Astrocyte (in vitro differentiated cells and primary cell): ENCODE measurements at regions not wholly inside any gene's neighbourhood (a gene's known extent, or its start where the extent isn't known, plus 50 kb on each side); places are given as distances from the start of the nearest gene placed in this dataset.
"Not testable (repeated sequence)": the region's sequence is repeated elsewhere in the genome, so short reads cannot be mapped to it uniquely, and the experiment has no call there.

Source experiments
- DNase-seq: peaks from one replicate; pipeline ENCODE4 v3.0.0-alpha.2; 2010; ENCODE audit warnings: low read depth
- FAIRE-seq: peaks from 2 replicates; lab custom pipeline; 2011; peaks lifted over from hg19 to GRCh38; lab: Jason Lieb, UNC
- H2AFZ ChIP-seq: 2 replicates; pipeline ENCODE4 v1.6.0; 2012; ENCODE audit warnings: low read depth, low read length, inconsistent platforms
- H3K27ac ChIP-seq: 2 replicates; pipeline ENCODE4 v1.5.1; 2011; ENCODE audit warnings: low read depth, low read length, inconsistent platforms
- H3K27me3 ChIP-seq: 2 replicates; pipeline ENCODE4 v1.6.0; 2011; ENCODE audit warnings: low read length, inconsistent platforms; ENCODE audit not compliant: insufficient read depth
- H3K36me3 ChIP-seq: 2 replicates; pipeline ENCODE4 v1.5.1; 2011; ENCODE audit warnings: low read length, inconsistent platforms; ENCODE audit not compliant: insufficient read depth
- H3K4me1 ChIP-seq: 2 replicates; pipeline ENCODE4 v1.5.1; 2011; ENCODE audit warnings: low read length, inconsistent platforms; ENCODE audit not compliant: insufficient read depth
- H3K4me2 ChIP-seq: 2 replicates; pipeline ENCODE4 v1.6.0; 2012; ENCODE audit warnings: low read length, inconsistent platforms
- H3K4me3 ChIP-seq: 2 replicates; pipeline ENCODE4 v1.5.1; 2011; ENCODE audit warnings: low read depth, mild to moderate bottlenecking, low read length, inconsistent platforms; ENCODE audit not compliant: insufficient read depth
- H3K79me2 ChIP-seq: 2 replicates; pipeline ENCODE4 v1.6.0; 2012; ENCODE audit warnings: mild to moderate bottlenecking, low read length, inconsistent platforms; ENCODE audit not compliant: insufficient read depth
- H3K9ac ChIP-seq: 2 replicates; pipeline ENCODE4 v1.6.0; 2012; ENCODE audit warnings: mild to moderate bottlenecking, low read length, inconsistent platforms
- H3K9me3 ChIP-seq: 2 replicates; pipeline ENCODE4 v1.5.1; 2012; ENCODE audit warnings: low read depth, mild to moderate bottlenecking, low read length, inconsistent platforms; ENCODE audit not compliant: insufficient read depth
- H4K20me1 ChIP-seq: 2 replicates; pipeline ENCODE4 v1.6.0; 2012; ENCODE audit warnings: low read length, inconsistent platforms; ENCODE audit not compliant: insufficient read depth
- H3K27ac Mint-ChIP-seq: one replicate; pipeline ENCODE4 v1.8.0; 2021; ENCODE audit warnings: mild to moderate bottlenecking, mixed read lengths; ENCODE audit not compliant: unreplicated experiment
- H3K27me3 Mint-ChIP-seq: one replicate; pipeline ENCODE4 v1.8.0; 2021; ENCODE audit warnings: low read depth, mixed read lengths; ENCODE audit not compliant: unreplicated experiment
- H3K36me3 Mint-ChIP-seq: one replicate; pipeline ENCODE4 v1.8.0; 2021; ENCODE audit warnings: low read depth, mixed read lengths; ENCODE audit not compliant: unreplicated experiment
- H3K4me1 Mint-ChIP-seq: one replicate; pipeline ENCODE4 v1.8.0; 2021; ENCODE audit warnings: low read depth, mixed read lengths; ENCODE audit not compliant: unreplicated experiment
- H3K4me3 Mint-ChIP-seq: one replicate; pipeline ENCODE4 v1.8.0; 2021; ENCODE audit warnings: mild to moderate bottlenecking, moderate library complexity, mixed read lengths; ENCODE audit not compliant: unreplicated experiment
- H3K9me3 Mint-ChIP-seq: one replicate; pipeline ENCODE4 v1.8.0; 2021; ENCODE audit warnings: mild to moderate bottlenecking, mixed read lengths; ENCODE audit not compliant: unreplicated experiment
- EZH2 ChIP-seq: IDR thresholded peaks from 2 replicates; pipeline ENCODE4 v1.6.1; 2012; ENCODE audit warnings: mild to moderate bottlenecking, low read length, inconsistent platforms; ENCODE audit not compliant: insufficient read depth
- TF ChIP-seq, protein P1 (sequence below): IDR thresholded peaks from 2 replicates; pipeline ENCODE4 v1.5.1; 2011; ENCODE audit warnings: low read depth, mild to moderate bottlenecking, inconsistent platforms, low read length, moderate library complexity; ENCODE audit not compliant: insufficient read depth

GRCh38 chr17:21756856-21757619 is 64.7 kb downstream of the KCNJ18 start:
- no peaks in the 10 kb centered on the region for H3K36me3 ChIP-seq
- no peak overlapping the region for H3K4me2 ChIP-seq
- Mint-ChIP-seq H3K4me1 (no peaks in the 10 kb centered on the region), H3K4me3 (no peak overlapping the region), H3K27me3 (no peaks in the 10 kb centered on the region), H3K36me3 (no peaks in the 10 kb centered on the region), H3K9me3 (peaks cover 4% of the 10 kb centered on the region), H3K27ac (no peak overlapping the region)
- H4K20me1 ChIP-seq = no peaks in the 10 kb centered on the region
- no peak overlapping the region for H3K27ac ChIP-seq
- H2AFZ ChIP-seq = no peak overlapping the region
- TF ChIP-seq EZH2 = no peak
- TF ChIP-seq, protein P1, sequence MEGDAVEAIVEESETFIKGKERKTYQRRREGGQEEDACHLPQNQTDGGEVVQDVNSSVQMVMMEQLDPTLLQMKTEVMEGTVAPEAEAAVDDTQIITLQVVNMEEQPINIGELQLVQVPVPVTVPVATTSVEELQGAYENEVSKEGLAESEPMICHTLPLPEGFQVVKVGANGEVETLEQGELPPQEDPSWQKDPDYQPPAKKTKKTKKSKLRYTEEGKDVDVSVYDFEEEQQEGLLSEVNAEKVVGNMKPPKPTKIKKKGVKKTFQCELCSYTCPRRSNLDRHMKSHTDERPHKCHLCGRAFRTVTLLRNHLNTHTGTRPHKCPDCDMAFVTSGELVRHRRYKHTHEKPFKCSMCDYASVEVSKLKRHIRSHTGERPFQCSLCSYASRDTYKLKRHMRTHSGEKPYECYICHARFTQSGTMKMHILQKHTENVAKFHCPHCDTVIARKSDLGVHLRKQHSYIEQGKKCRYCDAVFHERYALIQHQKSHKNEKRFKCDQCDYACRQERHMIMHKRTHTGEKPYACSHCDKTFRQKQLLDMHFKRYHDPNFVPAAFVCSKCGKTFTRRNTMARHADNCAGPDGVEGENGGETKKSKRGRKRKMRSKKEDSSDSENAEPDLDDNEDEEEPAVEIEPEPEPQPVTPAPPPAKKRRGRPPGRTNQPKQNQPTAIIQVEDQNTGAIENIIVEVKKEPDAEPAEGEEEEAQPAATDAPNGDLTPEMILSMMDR = no peak
- H3K9ac ChIP-seq = no peak overlapping the region
- no peaks in the 10 kb centered on the region for H3K79me2 ChIP-seq
- no peaks in the 10 kb centered on the region for H3K27me3 ChIP-seq
- H3K4me3 ChIP-seq = no peak overlapping the region
- peaks cover 4% of the 10 kb centered on the region for H3K9me3 ChIP-seq
- no peaks in the 10 kb centered on the region for H3K4me1 ChIP-seq
- FAIRE-seq (no peak), DNase-seq (no peak)

- H3K36me3 Mint-ChIP-seq, H3K4me2 ChIP-seq, H3K27me3 ChIP-seq, H4K20me1 ChIP-seq, H3K27me3 Mint-ChIP-seq, H3K36me3 ChIP-seq, H3K9ac ChIP-seq, H3K9me3 Mint-ChIP-seq, H3K4me1 ChIP-seq, H3K9me3 ChIP-seq, H3K79me2 ChIP-seq, H3K4me3 ChIP-seq, H3K27ac Mint-ChIP-seq, H3K4me3 Mint-ChIP-seq, H3K27ac ChIP-seq, H3K4me1 Mint-ChIP-seq, H2AFZ ChIP-seq, DNase-seq, FAIRE-seq: not testable (repeated sequence)
These were observed 67.3 kb downstream of the KCNJ18 start for GRCh38 chr17:21759636-21760035.

DNA sequence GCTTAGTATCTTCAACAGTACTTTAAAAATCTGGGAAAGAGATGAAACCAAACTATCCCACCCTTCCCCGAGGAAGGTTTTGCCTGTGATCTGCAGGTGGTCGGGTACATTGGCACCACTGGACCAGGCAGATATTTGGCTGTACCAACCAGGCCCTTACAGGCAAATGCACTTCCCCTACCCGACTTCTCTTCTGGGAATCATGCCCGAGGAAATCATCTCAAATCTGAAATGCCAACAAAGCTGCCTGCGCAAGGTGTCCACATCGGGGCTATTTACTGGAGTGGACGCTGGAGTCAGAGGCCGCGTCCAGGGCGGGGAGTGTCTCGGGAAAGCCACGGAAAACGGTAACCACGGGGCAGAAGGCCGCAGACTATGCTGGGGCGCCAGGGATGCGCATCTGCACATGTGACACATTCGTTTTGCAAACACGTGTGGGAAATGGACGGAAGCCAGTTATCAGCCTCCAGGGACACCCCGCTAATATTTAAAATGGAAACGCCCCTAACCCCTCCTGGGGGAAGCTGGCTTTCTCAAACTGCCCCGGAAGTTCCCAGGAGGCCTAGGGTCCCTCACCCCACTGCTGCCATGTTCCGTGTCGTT is 71.5 kb downstream of the KCNJ18 start:
- H3K9ac ChIP-seq, H3K9me3 ChIP-seq, H3K4me1 Mint-ChIP-seq, H3K27me3 Mint-ChIP-seq, H3K4me3 Mint-ChIP-seq, H3K36me3 Mint-ChIP-seq, DNase-seq, H3K27ac Mint-ChIP-seq, H3K4me3 ChIP-seq, H3K4me2 ChIP-seq, H3K36me3 ChIP-seq, H2AFZ ChIP-seq, H3K27ac ChIP-seq, H4K20me1 ChIP-seq, H3K79me2 ChIP-seq, H3K27me3 ChIP-seq, FAIRE-seq, H3K4me1 ChIP-seq: not testable (repeated sequence)
- H3K9me3 Mint-ChIP-seq = peaks cover 12% of the 10 kb centered on the region

DNA sequence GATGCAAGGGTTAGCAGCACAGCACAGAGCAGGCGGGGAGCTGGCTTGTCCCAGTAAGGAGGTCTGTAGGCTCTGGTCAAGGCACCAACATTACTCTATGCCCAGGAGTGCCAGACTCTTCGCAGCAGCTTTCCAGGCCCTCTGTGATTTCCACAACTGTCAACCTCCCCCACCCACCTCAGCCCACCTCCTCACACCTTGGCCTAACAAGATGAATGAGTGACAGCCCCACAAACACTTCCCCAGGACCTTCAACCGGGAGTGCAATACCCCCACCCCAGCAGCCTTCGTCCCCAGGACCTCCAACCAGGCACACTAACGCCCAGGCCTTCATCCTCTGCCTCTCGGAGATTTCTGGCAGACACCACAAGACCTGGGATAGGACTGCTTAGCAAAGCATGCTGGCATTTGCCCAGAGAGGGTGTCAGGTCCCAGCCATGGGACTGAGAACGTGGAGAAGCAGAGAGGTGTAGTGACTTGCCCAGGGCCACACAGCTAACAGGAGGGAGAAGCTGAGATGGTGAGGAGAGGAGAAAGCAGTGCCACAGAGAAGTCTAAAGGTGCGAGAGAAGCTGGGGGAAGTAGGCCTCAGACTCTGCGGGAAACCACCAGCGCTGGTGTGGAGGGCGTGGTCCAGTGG is 73.4 kb downstream of the KCNJ18 start:
- H3K27me3 ChIP-seq, H3K36me3 Mint-ChIP-seq, H3K27me3 Mint-ChIP-seq, H3K27ac Mint-ChIP-seq, H3K9ac ChIP-seq, H3K79me2 ChIP-seq, FAIRE-seq, H3K4me3 ChIP-seq, H3K36me3 ChIP-seq, H4K20me1 ChIP-seq, H3K4me1 ChIP-seq, H2AFZ ChIP-seq, H3K4me3 Mint-ChIP-seq, DNase-seq, H3K4me1 Mint-ChIP-seq, H3K9me3 ChIP-seq, H3K4me2 ChIP-seq, H3K27ac ChIP-seq: not testable (repeated sequence)
- H3K9me3 Mint-ChIP-seq = peaks cover 14% of the 10 kb centered on the region

DNA sequence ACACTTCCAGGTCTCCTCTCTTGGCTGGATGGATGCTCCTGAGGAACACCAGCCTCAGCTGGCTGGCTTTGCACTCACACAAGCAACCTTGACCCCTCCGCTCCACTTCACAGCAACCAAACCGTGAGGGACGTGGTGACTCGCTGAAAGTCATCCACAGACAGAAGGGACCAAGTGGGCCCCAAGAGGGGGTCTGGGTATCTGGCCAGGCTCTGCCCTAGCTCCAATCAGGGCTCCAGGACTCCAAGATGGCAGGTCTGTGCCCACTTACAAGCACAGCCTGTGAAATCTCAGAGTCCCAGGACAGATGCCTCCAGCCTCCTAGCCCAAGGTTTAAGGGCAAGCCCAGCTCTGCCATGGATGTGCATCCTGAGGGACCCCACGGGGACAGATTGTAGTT is 74.2 kb downstream of the KCNJ18 start:
- not testable (repeated sequence) for H3K27me3 ChIP-seq, H3K27ac Mint-ChIP-seq
- H3K9me3 Mint-ChIP-seq = peaks cover 14% of the 10 kb centered on the region

More for the DNA sequence above, 74.2 kb downstream of the KCNJ18 start:
- H3K4me3 ChIP-seq, H3K36me3 ChIP-seq, H3K9ac ChIP-seq, H3K4me1 Mint-ChIP-seq, H3K36me3 Mint-ChIP-seq, DNase-seq, H3K4me1 ChIP-seq, H3K27ac ChIP-seq, H2AFZ ChIP-seq, H3K27me3 Mint-ChIP-seq, FAIRE-seq, H3K79me2 ChIP-seq, H3K9me3 ChIP-seq, H4K20me1 ChIP-seq, H3K4me2 ChIP-seq, H3K4me3 Mint-ChIP-seq: not testable (repeated sequence)
